ENCODE measurements at regions not wholly inside any gene's neighbourhood (a gene's known extent, or its start where the extent isn't known, plus 50 kb on each side); places are given as distances from the start of the nearest gene placed in this dataset.

DNA sequence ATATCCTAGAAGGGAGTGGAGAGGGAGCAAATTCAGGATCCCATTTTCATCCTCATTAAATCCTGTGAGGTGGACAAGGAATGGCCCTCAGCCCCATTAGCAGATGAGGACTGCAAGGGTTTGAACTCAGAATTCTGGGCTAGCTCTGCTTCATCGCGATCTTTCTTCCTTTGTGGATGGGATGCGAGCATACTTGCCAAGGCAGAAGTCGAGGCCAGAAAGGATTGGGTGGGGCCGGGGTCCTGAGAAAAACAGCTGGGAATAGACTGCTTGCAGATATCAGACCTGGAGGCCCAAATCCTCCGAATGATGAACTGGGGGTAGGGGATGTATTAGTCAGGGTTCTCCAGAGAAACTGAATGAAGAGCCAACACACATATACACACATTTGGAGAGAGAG lies 179.0 kb downstream of the CHST1 start:
- TF ChIP-seq SIN3A (IDR thresholded peaks at IDR 0.05; ENCODE audit: borderline replicate concordance, insufficient read depth, low read length) (no peak), TAF1 (IDR thresholded peaks at IDR 0.05; ENCODE audit: borderline replicate concordance, insufficient read depth, low read length) (no peak), POLR2AphosphoS5 (IDR thresholded peaks at IDR 0.05; ENCODE audit: low read depth, low read length) (no peak), FOXP2 (optimal IDR thresholded peaks at IDR 0.05; ENCODE audit: borderline replicate concordance, extremely low read depth, extremely low read length, insufficient read depth) (no peak)
- TF ChIP-seq, protein P1, sequence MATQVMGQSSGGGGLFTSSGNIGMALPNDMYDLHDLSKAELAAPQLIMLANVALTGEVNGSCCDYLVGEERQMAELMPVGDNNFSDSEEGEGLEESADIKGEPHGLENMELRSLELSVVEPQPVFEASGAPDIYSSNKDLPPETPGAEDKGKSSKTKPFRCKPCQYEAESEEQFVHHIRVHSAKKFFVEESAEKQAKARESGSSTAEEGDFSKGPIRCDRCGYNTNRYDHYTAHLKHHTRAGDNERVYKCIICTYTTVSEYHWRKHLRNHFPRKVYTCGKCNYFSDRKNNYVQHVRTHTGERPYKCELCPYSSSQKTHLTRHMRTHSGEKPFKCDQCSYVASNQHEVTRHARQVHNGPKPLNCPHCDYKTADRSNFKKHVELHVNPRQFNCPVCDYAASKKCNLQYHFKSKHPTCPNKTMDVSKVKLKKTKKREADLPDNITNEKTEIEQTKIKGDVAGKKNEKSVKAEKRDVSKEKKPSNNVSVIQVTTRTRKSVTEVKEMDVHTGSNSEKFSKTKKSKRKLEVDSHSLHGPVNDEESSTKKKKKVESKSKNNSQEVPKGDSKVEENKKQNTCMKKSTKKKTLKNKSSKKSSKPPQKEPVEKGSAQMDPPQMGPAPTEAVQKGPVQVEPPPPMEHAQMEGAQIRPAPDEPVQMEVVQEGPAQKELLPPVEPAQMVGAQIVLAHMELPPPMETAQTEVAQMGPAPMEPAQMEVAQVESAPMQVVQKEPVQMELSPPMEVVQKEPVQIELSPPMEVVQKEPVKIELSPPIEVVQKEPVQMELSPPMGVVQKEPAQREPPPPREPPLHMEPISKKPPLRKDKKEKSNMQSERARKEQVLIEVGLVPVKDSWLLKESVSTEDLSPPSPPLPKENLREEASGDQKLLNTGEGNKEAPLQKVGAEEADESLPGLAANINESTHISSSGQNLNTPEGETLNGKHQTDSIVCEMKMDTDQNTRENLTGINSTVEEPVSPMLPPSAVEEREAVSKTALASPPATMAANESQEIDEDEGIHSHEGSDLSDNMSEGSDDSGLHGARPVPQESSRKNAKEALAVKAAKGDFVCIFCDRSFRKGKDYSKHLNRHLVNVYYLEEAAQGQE (IDR thresholded peaks at IDR 0.05; ENCODE audit: insufficient read depth in 1 of 2, low read depth in 2 of 2, low read length in 2 of 2), result no peak

DNA sequence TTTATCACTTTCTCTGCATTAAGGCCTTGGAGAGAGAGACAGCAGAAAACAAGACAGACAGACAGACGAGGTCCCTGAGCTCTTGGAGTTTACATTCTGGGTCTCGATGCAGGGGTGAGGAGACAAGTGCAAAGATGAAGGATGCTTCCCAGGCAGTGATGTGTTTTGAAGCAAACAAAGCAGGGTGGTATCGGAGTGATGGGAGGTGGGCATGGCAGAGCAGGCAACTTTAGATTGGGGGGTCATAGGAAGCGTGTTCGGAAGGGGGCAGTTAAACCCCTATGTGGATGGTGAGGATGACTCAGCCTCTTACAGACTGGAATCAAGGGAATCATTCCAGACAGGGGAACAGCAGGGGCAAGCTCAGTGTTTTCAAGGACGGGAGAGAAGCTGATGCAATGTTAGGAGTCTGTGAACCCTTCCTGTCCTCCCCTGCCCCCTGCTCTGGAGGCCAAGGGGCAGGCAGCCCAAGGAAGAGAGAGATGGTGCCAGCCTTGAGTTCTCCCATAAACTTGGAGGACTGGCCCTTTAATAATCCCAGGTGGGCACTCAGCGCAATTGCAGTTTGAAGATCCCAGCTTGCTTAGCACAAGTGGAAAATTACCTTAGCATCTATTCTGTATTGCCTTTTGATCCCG lies 180.2 kb downstream of the CHST1 start:
- TF ChIP-seq SIN3A (IDR thresholded peaks at IDR 0.05; ENCODE audit: borderline replicate concordance, insufficient read depth, low read length), result no peak
- TF ChIP-seq FOXP2 (optimal IDR thresholded peaks at IDR 0.05; ENCODE audit: borderline replicate concordance, extremely low read depth, extremely low read length, insufficient read depth), result no peak
- TF ChIP-seq, protein P1 (IDR thresholded peaks at IDR 0.05; ENCODE audit: insufficient read depth in 1 of 2, low read depth in 2 of 2, low read length in 2 of 2), result no peak
- TF ChIP-seq TAF1 (IDR thresholded peaks at IDR 0.05; ENCODE audit: borderline replicate concordance, insufficient read depth, low read length), result no peak
- TF ChIP-seq POLR2AphosphoS5 (IDR thresholded peaks at IDR 0.05; ENCODE audit: low read depth, low read length), result no peak

DNA sequence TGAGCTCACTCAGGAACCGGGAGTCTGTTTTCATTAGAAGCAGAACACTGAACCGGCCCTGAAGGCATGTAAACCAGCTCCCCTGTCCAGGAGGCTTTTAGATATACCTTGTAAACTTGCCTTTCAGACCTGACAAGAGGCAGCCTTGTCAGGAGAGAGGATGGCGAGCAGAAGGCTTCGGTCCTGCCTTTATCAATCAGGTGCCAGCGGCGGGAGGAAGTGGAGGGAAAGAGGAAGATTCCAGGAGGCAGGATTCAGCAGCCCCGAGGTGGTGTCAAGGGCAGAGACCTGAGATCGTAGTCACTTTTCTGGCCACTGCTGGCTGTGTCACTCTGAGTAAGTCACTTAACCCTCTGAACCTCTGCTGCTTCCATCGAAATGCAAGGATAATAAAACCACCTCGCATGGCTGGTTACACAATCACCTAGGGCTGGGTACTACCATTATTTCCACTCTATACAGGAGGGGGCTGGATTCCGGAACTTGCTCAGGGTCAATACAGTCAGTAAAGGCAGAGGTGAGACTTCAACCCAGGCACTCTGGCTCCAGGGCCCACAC lies 181.0 kb downstream of the CHST1 start:
- TF ChIP-seq POLR2AphosphoS5 (IDR thresholded peaks at IDR 0.05; ENCODE audit: low read depth, low read length) (no peak), SIN3A (IDR thresholded peaks at IDR 0.05; ENCODE audit: borderline replicate concordance, insufficient read depth, low read length) (no peak), FOXP2 (optimal IDR thresholded peaks at IDR 0.05; ENCODE audit: borderline replicate concordance, extremely low read depth, extremely low read length, insufficient read depth) (no peak), TAF1 (IDR thresholded peaks at IDR 0.05; ENCODE audit: borderline replicate concordance, insufficient read depth, low read length) (no peak)
- TF ChIP-seq, protein P1 (IDR thresholded peaks at IDR 0.05; ENCODE audit: insufficient read depth in 1 of 2, low read depth in 2 of 2, low read length in 2 of 2), result no peak

DNA sequence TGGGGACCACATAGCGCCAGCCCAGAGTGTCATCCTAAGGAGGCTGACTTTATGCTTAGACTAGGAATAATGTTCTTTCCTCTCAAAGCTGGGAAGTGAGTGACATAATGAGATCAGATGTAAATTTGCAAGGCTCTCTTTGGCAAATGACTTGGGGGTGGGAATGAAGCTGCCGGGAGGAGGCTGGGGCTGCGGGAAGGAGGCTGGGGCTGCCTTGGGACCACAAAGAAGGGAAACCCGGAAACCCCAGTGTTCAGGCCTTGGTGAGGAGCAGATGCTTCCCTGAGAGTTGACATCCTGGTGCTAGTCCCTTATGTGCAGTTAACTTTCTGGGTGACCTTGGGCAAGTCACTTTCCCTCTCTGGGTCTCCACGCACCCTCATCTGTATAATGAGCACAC lies 182.0 kb downstream of the CHST1 start:
- TF ChIP-seq TAF1 (IDR thresholded peaks at IDR 0.05; ENCODE audit: borderline replicate concordance, insufficient read depth, low read length), result no peak

DNA sequence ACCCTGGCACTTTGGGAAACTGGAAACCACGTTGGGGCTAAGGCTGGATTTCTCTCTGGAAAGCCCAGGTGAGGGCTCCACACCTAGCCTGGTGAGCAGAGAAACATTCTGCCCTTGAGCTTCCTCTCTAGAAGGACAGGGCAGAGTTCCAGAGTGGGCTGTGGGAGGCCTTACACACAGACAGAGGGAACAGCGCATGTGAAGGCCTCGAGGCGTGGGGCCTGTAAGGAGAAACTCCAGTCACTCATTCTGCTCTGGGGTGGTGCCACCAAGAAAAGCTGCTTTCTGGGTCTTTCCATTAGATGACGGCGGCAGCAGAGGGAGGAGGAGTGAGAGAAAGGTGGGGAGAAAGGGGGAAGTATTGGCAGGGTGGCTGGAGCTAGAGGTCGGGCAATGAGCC lies 183.1 kb downstream of the CHST1 start:
- TF ChIP-seq SIN3A (IDR thresholded peaks at IDR 0.05; ENCODE audit: borderline replicate concordance, insufficient read depth, low read length) (no peak), FOXP2 (optimal IDR thresholded peaks at IDR 0.05; ENCODE audit: borderline replicate concordance, extremely low read depth, extremely low read length, insufficient read depth) (no peak), TAF1 (IDR thresholded peaks at IDR 0.05; ENCODE audit: borderline replicate concordance, insufficient read depth, low read length) (no peak), POLR2AphosphoS5 (IDR thresholded peaks at IDR 0.05; ENCODE audit: low read depth, low read length) (no peak)
- TF ChIP-seq, protein P1 (IDR thresholded peaks at IDR 0.05; ENCODE audit: insufficient read depth in 1 of 2, low read depth in 2 of 2, low read length in 2 of 2), result no peak
